Neutrophil (primary cell): ENCODE measurements at regions not wholly inside any gene's neighbourhood (a gene's known extent, or its start where the extent isn't known, plus 50 kb on each side); places are given as distances from the start of the nearest gene placed in this dataset.

Experiments
- H3K27ac ChIP-seq: fragments of 200-600 bp; sonication (generic); 2 replicates; pipeline ENCODE4 v1.5.1; 2016; ENCODE audit warnings: mild to moderate bottlenecking, moderate library complexity
- H3K27me3 ChIP-seq: fragments of 200-600 bp; sonication (generic); 2 replicates; pipeline ENCODE4 v1.6.0; 2016; ENCODE audit warnings: mild to moderate bottlenecking
- H3K36me3 ChIP-seq: fragments of 200-600 bp; sonication (generic); 2 replicates; pipeline ENCODE4 v1.5.1; 2017
- H3K4me1 ChIP-seq, 2 experiments: fragments of 200-600 bp in 1 of 2; sonication (generic) in 1 of 2; 1 replicate in 1 of 2; 2 replicates in 1 of 2; pipeline versions ENCODE4 v1.5.1 to v1.6.1; 2013 to 2016; ENCODE audit warnings: low read depth in 1 of 2, low read length in 1 of 2, mild to moderate bottlenecking in 1 of 2, moderate library complexity in 1 of 2; ENCODE audit not compliant: control insufficient read depth in 1 of 2, insufficient read depth in 1 of 2
- H3K4me3 ChIP-seq, 2 experiments: fragments of 200-600 bp in 1 of 2; sonication (generic) in 1 of 2; 1 replicate in 1 of 2; 2 replicates in 1 of 2; pipeline ENCODE4 v1.5.1; 2013 to 2016; ENCODE audit warnings: low read depth in 1 of 2, low read length in 1 of 2, mild to moderate bottlenecking in 1 of 2, moderate library complexity in 1 of 2
- H3K9me3 ChIP-seq: fragments of 200-600 bp; sonication (generic); 2 replicates; pipeline ENCODE4 v1.5.1; 2016
- CTCF ChIP-seq: fragments of 200-600 bp; sonication (generic); IDR thresholded peaks from 2 replicates; pipeline ENCODE4 v1.5.1; 2016; ENCODE audit warnings: antibody characterized with exemption

GRCh38 chr6:1113916-1114540, 197.9 kb upstream of the FOXQ1 start:
- H3K4me3 ChIP-seq: no peak overlapping the region
- no peaks in the 10 kb centered on the region for H3K9me3 ChIP-seq
- H3K27me3 ChIP-seq: no peaks in the 10 kb centered on the region
- H3K4me1 ChIP-seq: no peaks in the 10 kb centered on the region
- TF ChIP-seq CTCF: no peak
- no peak overlapping the region for H3K27ac ChIP-seq
- H3K36me3 ChIP-seq: no peaks in the 10 kb centered on the region

GRCh38 chr6:1111361-1111760, 200.5 kb upstream of the FOXQ1 start:
- Histone ChIP-seq H3K27me3 (no peaks in the 10 kb centered on the region), H3K9me3 (no peaks in the 10 kb centered on the region), H3K4me1 (no peaks in the 10 kb centered on the region), H3K27ac (no peak overlapping the region), H3K4me3 (no peak overlapping the region), H3K36me3 (no peaks in the 10 kb centered on the region)
- TF ChIP-seq CTCF: no peak

- Histone ChIP-seq H3K36me3 (no peaks in the 10 kb centered on the region), H3K9me3 (no peaks in the 10 kb centered on the region), H3K4me1 (no peaks in the 10 kb centered on the region), H3K27me3 (no peaks in the 10 kb centered on the region), H3K27ac (no peak overlapping the region), H3K4me3 (no peak overlapping the region)
- no peak for TF ChIP-seq CTCF
Observed at GRCh38 chr6:1110941-1111349, 201.0 kb upstream of the FOXQ1 start.

GRCh38 chr6:1110164-1110563, 201.7 kb upstream of the FOXQ1 start:
- no peak overlapping the region for H3K4me3 ChIP-seq
- no peaks in the 10 kb centered on the region for H3K9me3 ChIP-seq
- TF ChIP-seq CTCF: no peak
- no peaks in the 10 kb centered on the region for H3K27me3 ChIP-seq
- H3K36me3 ChIP-seq: no peaks in the 10 kb centered on the region
- no peak overlapping the region for H3K27ac ChIP-seq
- no peaks in the 10 kb centered on the region for H3K4me1 ChIP-seq

- TF ChIP-seq CTCF: no peak
- Histone ChIP-seq H3K4me3 (no peak overlapping the region), H3K9me3 (no peaks in the 10 kb centered on the region), H3K27me3 (peaks cover 6% of the 10 kb centered on the region), H3K36me3 (no peaks in the 10 kb centered on the region), H3K27ac (no peak overlapping the region), H3K4me1 (no peaks in the 10 kb centered on the region)
Observed at GRCh38 chr6:1109134-1109533, 202.8 kb upstream of the FOXQ1 start.

- Histone ChIP-seq H3K36me3 (no peaks in the 10 kb centered on the region), H3K4me3 (no peak overlapping the region), H3K27ac (no peak overlapping the region), H3K9me3 (no peaks in the 10 kb centered on the region), H3K4me1 (no peaks in the 10 kb centered on the region), H3K27me3 (peaks cover 11% of the 10 kb centered on the region)
- TF ChIP-seq CTCF: no peak
Observed at GRCh38 chr6:1108198-1108597, 203.7 kb upstream of the FOXQ1 start.
